ENCODE measurements at regions not wholly inside any gene's neighbourhood (a gene's known extent, or its start where the extent isn't known, plus 50 kb on each side); places are given as distances from the start of the nearest gene placed in this dataset.
"Not testable (repeated sequence)": the region's sequence is repeated elsewhere in the genome, so short reads cannot be mapped to it uniquely, and the experiment has no call there.

DNA sequence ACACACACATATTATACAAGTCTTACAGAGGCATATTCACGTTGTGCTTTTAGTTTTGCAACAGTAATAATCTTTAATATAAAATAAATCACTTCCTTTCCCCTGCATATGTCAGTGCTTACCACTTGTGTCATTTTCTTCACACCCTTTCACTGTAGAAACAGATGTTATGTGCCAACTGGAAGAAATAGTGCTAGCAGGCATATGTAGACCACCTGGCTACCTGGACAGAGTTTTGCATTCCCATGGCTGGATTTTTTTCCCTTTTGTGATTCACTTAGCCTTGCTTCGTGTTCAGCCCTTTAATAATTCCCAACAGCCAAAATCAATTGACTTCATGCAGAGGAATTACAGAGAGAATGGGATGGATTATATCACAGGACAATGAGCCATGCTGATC lies 399.1 kb upstream of the SPRY2 start:
- no peak for DNase-seq

DNA sequence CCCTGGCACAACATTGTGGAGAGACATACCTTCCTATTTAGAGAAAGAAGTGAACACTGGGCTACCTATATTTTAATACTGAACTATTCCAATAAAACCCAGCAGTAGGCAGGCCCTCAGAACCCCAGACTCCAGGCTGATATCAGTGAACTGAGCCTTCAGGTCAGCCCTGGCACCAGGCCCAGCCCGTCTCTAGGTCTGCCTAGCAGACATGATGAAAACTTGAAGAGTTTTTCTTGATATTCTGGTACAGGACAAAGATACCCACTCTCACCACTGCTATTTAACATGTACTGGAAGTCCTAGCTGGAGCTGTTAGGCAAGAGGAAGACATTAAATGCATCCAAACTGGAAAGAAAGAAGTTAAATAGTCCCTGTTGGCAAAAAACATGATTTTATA lies 396.6 kb upstream of the SPRY2 start:
- DNase-seq: no peak

DNA sequence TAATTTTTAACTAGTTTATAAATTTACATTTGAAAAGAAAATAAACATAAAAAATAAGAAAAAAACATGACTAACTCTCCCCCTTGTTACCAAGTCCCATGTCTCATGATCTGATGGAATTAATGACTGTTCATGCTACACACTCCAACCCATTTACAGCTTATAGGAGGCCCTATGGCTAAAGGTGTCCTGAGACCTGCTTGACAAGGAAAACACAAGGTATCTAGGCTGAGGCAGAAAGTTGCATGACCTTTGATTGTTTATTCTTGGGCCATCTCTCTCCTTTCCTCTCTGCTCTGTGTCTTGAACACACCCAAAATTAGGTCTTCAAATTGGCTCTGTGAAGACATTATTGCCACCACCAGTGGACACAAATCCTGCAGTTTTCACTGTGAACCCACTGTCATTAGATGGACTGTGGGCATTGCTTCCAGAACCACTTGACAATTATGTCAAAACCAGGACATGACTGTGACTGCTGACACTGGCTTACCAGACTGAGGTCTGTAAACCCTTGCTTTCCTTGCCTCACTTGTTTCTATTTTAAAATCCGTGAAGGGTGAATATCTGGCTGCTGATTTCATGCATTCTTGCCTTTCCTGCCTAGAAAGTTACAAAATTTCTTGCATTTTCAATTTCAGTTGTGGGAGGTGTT lies 386.5 kb upstream of the SPRY2 start:
- no peak for DNase-seq

DNA sequence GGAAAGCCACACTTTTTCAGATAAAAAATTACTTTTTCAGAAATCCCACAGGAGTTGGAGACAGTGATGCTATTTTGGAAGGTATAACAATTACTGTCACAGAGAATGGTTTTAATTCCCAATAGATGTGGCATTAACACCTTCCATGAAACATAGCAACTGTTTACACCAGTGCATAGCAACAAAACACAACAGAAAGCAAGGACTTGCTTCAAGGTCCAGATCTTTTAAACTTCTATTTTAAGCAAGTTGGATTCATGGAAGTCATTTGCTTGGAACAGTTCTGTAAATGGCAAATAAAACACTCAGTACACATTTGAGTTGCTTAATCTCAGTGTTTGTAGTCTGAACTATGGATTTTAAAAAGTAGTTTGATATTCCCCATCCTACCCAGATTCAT lies 385.9 kb upstream of the SPRY2 start:
- no peak for DNase-seq

DNA sequence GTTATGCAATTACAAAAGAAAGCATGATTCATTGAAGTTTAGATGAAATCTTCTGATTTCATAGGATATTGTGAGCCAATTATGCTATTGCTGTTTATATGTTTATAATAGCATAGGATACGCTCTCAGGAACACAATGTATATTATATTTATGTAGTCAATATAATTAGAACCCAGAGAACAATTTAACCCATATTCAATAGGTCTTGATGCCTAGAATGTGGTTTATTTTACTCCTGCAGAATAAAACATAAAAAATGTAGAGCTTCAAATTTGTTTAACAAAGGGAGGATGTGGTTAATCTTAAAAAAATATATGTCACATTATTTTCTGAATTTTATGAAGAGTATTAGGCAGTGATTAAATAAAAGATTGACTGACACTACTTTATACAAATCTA lies 380.8 kb upstream of the SPRY2 start:
- DNase-seq: no peak

DNA sequence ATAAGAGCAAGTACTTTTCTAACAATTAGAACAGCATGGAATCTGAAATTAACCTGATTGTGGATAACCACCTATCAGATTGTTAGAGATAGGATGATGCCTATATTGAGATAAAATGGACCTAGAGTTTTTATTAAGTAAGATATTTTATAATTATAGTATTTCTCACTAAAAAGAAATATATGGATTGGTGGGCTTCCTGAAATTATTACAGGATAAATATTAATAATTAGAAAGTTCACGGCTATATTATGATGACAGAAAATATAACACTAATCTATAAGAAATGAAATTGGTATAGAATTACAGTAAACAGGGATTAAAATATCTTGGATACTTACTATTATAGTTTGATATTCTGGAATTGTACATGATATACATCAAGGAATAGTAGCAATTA lies 378.0 kb upstream of the SPRY2 start:
- no peak for DNase-seq

DNA sequence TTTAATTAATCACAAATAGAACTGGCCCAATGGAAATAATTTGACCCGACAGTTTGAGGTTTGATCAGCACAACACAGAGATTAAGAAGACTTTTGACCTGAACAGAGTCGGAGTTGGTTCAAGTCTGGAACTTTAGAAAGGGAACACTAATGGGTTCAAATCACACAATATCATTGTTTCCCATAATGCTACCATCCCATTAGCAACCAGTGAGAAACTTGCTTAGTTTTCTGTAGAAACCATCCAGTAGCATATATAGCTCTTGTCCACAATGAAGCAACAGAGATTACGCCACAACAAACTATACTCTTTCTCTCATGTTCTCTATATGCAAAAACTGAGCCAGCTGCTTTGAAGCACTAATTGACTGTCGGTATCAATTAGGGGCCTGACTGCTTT lies 376.9 kb upstream of the SPRY2 start:
- no peak for DNase-seq

DNA sequence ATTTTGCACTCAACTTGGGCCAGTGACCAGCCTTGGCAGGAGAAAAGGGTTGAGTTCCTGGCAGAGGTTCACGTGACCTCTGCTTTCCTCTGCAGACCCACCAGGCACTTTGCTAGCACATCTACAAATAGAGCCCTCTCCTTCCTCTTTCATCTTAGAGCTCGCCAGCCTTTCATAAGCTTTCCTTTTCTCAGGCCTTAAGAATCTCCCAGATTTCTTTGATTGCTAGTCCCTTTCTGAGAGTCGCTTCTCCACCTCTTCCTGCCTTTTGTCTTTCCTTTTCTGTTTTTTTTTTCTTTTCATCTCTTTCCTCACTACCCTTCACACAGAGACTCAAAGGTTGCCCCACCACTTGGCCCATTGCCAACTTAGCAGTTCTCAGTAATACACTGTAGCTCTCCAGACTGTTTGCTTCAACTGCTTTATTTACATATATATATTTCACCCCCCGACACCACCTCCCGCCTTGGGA lies 375.7 kb upstream of the SPRY2 start:
- DNase-seq: no peak

DNA sequence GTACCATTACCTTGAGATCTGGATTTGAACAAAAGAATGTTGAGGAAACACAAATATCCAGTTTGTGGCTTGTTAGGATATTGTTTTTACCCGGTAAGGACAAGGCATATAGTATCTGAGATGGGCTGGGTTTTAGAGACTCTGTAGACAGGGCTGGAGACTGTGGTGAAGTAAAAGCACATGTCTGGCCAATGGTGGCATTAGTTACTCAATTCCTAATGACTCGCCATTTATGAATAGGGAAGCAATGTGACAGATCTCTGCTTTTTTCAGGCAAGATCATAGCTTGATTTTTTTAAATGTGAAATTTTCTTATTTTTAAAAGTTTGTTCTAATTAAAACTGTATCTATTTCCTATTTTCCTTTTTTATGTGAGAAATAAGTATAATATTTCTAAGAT lies 371.1 kb upstream of the SPRY2 start:
- no peak for DNase-seq

DNA sequence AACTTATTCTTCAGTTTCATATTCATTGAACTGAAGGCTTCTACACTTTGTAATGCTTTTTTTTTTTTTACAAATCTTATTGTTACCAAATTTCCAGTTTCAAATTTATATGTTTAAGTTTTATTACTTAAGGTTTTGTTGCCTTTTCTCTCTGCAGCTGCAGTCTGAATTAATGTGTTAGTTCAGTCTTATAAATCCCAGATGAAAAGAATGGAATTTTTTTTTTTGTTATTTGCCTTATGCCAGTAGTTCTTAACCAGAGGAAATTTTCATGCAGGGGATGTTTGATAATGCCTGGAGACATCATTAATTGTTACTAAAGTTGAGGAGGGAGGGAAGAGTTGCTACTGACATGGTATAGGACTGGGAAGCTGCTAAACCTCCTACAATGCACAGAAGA lies 367.9 kb upstream of the SPRY2 start:
- no peak for DNase-seq

DNA sequence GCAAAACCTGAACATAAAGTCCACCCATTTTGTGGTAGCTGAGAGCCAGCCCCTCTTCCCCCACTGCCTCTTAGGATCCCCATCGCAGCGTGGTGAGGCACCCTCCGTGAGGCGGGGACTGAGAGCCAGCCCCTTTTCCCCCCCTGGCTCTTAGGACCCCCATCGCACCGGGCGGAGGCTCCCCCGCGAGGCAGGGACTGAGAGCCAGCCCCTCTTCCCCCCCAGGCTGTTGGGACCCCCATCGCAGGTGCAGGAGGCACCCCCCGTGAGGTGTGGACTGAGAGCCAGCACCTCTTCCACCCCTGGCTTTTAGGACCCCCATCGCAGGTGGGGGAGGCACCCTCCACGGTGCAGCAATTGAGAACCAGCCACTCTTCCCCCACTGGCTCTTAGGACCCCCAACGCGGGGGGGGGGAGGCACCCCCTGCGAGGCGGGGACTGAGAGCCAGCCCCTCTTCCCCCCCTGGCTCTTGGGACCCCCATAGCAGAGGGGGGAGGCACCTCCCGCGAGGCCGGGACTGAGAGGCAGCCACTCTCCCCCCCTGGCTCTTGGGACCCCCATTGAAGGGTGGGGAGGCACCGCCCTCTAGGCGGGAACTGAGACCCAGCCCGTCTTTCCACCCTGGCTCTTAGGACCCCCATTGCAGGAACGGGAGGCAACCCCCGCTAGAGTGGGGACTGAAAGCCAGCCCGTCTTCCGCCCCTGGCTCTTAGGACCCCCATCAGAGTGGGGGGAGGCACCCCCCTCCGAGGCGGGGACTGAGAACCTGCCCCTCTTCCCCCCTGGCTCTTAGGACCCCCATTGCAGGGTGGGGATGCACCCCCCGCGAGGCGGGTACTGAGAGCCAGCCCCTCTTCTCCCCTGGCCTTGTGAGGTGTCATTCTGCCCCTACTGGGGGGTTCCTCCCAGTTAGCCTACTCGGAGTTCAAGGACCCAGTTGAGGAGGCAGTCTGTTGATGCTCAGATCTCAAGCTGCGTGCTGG lies 366.4 kb upstream of the SPRY2 start:
- DNase-seq: no peak

DNA sequence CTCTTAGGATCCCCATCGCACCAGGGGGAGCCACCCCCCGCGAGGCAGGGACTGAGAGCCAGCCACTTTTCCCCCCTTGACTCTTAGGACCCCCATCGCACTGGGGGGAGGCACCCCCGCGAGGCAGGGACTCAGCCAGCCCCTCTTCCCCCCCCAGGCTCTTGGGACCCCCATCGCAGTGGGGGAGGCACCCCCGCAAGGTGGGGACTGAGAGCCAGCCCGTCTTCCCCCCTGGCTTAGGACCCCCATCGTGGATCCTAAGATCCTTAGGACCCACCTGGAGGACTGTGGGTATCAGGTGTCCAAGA lies 365.2 kb upstream of the SPRY2 start:
- no peak for DNase-seq

DNA sequence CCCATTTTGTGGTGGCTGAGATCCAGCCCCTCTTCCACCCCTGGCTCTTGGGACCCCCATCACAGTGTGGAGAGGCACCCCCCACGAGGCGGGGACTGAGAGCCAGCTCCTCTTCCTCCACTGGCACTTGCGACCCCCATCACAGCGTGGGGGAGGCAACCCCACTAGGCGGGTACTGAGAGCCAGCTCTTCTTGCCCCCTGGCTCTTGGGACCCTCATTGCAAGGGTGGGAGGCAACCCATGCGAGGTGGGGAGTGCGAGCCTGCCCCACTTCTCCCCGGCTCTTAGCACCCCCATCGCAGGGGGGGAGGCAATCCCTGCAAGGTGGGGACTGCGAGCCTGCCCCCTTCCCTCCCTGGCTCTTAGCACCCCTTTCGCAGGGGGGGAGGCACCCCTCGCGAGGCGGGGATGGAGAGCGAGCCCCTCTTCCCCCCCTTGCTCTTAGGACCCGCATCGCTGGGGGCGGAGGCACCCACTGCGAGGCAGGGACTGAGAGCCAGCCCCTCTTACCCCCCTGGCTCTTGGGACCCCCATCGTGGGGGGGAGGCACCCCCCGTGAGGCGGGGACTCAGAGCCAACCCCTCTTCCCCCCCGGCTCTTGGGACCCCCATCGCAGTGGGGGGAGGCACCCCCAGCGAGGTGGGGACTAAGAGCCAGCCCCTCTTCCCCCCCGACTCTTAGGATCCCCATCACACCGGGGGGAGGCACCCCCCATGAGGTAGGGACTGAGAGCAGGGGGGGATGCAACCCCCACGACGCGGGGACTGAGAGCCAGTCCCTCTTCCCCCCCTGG lies 364.6 kb upstream of the SPRY2 start:
- no peak for DNase-seq

DNA sequence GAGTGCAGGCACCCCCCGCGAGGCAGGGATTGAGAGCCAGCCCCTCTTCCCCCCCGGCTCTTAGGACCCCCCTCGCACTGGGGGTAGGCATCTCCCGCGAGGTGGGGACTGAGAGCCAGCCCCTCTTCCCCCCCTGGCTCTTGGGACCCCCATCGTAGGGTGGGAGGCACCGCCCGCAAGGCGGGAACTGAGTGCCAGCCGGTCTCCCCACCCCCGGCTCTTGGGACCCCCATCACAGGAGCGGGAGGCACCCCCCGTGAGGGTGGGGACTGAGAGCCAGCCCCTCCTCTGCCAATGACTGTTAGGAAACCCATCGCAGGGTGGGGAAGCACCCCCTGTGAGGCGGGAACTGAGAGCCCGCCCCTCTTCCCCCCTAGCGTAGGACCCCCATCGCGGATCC lies 363.4 kb upstream of the SPRY2 start:
- no peak for DNase-seq

DNA sequence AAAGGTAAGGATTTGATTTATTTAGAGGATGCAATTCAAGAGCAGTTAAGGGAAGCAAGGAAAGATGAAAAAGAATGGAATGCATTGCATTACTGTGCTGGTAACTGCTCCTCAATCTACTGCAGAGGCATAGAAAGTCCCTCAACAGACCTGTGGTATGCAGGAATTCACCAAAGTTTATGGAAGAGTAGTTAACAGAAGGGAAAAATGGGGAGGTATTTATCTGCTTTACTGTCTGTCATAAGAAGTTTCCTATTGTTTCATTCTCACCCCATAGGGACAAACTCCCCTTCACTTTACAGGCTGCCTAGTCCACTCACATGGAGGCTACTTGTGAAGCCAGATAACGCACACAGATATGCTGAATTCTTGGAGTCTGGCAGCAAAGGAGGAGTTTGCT lies 354.9 kb upstream of the SPRY2 start:
- no peak for DNase-seq

DNA sequence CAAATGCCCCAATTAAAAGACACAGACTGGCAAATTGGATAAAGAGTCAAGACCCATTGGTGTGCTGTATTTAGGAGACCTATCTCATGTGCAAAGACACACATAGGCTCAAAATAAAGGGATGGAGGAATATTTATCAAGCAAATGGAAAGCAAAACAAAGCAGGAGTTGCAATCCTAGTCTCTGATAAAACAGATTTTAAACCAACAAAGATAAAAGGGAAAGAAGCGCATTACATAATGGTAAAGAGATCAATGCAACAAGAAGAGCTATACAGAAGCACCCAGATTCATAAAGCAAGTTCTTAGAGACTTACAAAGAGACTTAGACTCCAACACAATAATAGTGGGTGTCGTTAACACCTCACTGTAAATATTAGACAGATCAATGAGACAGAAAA lies 350.9 kb upstream of the SPRY2 start:
- DNase-seq: not testable (repeated sequence)

DNA sequence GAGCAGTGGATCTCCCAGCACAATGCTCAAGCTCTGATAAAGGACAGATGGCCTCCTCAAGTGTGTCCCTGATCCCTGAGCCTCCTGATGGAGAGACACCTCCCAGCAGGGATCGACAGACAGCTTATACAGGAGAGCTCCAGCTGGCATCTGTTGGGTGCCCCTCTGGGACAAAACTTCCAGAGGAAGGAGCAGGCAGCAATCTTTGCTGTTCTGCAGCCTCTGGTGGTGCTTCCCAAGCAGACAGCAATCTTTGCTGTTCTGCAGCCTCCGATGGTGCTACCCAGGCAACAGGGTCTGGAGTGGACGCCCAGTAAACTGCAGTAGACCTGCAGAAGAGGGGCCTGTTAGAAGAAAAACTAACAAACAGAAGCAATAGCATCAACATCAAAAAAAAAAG lies 349.3 kb upstream of the SPRY2 start:
- DNase-seq: no peak

DNA sequence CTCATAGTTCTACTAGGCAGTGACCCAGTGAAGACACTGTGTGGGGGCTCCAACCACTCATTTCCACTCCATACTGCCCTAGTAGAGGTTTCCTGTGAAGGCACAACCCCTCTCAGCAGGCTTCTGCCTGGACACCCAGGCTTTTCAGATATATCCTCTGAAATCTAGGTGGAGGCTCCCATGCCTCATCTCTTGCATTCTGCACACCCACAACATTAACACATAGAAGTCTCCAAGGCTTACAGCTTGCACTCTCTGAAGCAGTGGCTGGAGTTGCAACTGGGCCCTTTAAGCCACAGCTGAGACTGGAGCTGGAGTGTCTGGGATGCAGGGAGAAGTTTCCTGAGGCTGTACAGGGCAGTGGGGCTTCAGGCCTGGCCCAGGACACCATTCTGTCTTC lies 347.7 kb upstream of the SPRY2 start:
- no peak for DNase-seq

DNA sequence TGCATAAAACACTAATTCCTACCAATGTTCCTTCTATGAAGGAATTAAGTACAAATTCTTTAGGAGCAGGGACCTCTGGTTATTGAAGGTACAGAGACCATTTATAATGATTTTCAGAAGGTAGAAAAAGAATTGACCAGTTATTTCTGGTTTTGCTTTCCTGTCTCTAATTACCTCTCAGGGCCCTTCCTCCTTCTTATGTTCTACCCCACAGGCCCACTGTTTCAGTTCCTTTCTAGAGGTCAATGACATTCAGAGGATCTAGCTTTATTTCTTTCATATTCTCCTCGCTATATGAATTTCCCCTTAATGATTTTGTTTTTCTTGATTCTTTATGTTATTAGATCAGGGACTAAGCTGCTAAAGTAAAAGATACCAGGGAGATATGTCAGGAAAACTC lies 345.0 kb upstream of the SPRY2 start:
- no peak for DNase-seq

DNA sequence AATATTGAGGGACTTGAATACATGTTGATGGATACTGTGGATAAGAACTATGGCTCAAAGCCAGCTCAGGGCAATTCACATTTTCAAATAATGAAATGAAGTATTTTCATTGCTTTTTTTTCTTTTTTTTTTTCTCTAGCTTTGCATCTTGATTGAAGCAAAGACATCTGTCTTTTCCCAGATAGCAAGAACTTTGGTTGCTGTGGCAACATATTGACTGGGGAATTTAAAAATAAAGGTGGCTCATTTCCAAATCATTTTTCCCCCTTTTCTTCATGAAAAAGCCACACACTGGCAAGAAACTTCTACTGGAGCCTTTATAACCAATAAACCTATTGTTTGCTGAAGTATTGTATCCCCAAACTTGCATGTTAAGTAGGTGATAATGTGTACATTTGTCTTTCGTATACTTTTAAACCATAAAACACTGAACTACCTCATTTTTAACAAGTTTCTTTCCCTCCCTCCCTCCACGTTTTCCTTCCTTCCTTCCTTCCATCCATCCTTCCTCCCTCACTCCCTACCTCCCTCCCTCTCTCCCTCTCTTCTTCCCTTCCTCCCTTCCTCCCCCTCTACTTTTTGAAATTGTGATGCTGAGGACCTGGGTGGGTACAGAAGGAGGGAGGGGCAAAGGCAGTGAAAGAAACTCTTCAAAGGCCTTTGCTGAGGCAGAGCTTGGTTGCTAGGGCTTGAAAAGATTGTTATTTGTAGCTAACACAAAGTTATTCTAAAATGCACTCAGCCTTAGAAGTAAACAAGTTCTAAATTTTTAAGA lies 343.5 kb upstream of the SPRY2 start:
- DNase-seq: no peak

DNA sequence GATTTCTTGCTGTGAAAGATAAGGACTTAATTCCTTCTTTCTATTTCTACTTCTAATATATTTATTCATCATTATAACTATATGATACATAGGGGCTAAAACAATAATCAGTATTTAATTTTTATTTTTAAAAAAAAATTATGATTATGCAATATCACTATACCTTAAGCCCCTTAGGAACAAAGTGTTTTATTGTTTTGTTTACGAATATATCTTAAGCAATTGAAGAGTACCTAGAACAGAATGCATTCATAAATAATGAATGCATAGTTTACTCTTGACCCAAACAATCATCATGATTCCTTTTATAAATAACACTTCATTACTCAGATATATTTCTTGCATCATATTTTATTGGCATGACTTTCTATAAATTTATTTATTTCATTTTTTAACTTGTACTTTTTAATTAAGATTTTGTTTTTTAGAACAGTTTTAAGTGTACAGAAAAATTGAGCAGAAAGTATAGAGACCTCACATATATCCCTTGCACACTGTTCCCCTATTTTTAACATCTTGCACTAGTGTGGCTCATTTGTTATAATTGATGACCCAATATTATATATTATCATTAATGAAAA lies 339.9 kb upstream of the SPRY2 start:
- DNase-seq: no peak

DNA sequence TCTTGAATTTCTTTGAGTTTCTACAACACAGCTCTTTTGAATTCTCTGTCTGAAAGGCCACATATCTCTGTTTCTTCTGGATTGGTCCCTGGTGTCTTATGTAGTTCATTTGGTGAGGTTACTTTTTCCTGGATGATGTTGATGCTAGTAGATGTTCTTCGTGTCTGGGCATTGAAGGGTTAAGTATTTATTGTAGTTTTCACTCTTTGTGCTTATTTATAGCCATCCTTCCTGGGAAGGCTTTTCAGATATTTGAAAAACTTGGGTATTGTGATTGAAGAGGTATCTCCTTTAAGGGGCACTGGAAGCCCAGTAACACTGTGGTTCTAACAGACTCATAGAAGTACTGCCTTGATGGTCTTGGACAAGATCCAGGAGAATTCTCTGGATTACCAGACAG lies 338.5 kb upstream of the SPRY2 start:
- no peak for DNase-seq

DNA sequence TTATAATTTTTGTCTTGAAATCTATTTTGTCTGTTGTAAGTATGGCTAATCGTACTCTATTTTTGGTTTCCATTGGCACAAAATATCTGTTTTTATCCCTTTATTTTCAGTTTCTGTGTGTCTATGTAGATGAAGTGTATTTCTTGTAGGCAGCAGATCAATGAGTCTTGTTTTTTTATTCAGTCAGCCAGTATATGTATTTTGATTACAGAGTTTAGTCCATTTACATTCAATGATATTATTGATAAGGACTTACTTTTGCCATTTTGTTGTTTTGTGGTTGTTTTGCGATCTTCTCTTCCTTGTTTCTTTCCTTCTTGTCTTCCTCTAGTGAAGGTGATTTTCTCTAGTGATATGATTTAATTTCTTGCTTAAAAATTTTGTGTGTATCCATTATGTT lies 336.3 kb upstream of the SPRY2 start:
- DNase-seq: no peak
